ENCODE measurements at regions not wholly inside any gene's neighbourhood (a gene's known extent, or its start where the extent isn't known, plus 50 kb on each side); places are given as distances from the start of the nearest gene placed in this dataset.

- DNase-seq = no peak
- TF ChIP-seq GATA1 (IDR thresholded peaks at IDR 0.05; ENCODE audit: low read depth, low read length) (no peak), POLR2A (IDR thresholded peaks at IDR 0.05; ENCODE audit: low read length) (no peak)
Measured at GRCh38 chr1:233435622-233436021, 108.1 kb downstream of the MAP3K21 start.

- DNase-seq = no peak
Measured at GRCh38 chr1:233439721-233440120, 112.2 kb downstream of the MAP3K21 start.

DNA sequence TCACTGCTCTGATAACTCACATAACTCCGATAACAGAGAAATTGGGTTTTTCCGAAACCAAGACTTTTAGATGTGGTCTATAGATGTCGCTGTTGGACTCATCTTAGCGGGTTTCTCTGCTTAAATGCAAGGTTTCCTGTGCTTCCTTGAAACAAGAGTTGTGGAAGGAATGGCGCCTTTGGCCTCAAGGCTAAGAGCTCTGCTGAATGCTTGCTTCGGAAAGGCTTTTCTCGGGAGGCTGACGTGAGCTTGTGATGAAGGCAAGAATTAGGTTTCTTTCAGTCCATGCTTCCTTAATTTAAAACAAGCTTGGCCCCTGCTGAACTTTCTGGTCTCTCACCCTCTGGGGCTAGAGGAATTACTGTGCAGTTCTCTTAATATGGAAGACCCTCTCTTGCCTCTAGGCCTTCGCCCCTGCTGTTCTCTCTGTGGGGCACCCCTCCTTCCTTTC, 113.5 kb downstream of the MAP3K21 start:
- peak; percentile 34 to 54 for DNase-seq
- no peak for TF ChIP-seq POLR2A (IDR thresholded peaks at IDR 0.05; ENCODE audit: low read length)
- TF ChIP-seq GATA1 (IDR thresholded peaks at IDR 0.05; ENCODE audit: low read depth, low read length) = no peak

More at GRCh38 chr1:233439721-233440120, 112.2 kb downstream of the MAP3K21 start:
- TF ChIP-seq GATA1 (IDR thresholded peaks at IDR 0.05; ENCODE audit: low read depth, low read length) (no peak), POLR2A (IDR thresholded peaks at IDR 0.05; ENCODE audit: low read length) (no peak)

- DNase-seq = no peak
- TF ChIP-seq GATA1 (IDR thresholded peaks at IDR 0.05; ENCODE audit: low read depth, low read length) (no peak), POLR2A (IDR thresholded peaks at IDR 0.05; ENCODE audit: low read length) (no peak)
Measured at GRCh38 chr1:233442026-233442780, 114.7 kb downstream of the MAP3K21 start.

GRCh38 chr1:233443040-233443760, 115.7 kb downstream of the MAP3K21 start:
- TF ChIP-seq GATA1 (IDR thresholded peaks at IDR 0.05; ENCODE audit: low read depth, low read length) (no peak), POLR2A (IDR thresholded peaks at IDR 0.05; ENCODE audit: low read length) (no peak)
- DNase-seq = no peak

DNA sequence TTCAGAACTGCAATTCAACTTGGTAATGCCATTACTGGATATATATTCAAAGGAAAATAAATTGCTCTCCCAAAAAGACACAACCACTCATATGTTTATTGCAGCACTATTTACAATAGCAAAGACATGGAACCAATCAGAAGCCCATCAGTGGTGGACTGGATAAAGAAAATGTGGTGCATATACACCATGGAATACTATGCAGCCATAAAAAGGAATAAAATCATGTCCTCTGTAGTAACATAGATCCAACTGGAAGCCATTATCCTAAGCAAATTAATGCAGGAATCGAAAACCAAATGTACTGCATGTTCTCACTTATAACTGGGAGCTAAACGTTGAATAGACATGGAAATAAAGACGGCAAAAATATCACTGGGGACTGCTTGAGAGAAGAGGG, 117.0 kb downstream of the MAP3K21 start:
- TF ChIP-seq GATA1 (IDR thresholded peaks at IDR 0.05; ENCODE audit: low read depth, low read length) = no peak
- no peak for TF ChIP-seq POLR2A (IDR thresholded peaks at IDR 0.05; ENCODE audit: low read length)
- DNase-seq = no peak

DNA sequence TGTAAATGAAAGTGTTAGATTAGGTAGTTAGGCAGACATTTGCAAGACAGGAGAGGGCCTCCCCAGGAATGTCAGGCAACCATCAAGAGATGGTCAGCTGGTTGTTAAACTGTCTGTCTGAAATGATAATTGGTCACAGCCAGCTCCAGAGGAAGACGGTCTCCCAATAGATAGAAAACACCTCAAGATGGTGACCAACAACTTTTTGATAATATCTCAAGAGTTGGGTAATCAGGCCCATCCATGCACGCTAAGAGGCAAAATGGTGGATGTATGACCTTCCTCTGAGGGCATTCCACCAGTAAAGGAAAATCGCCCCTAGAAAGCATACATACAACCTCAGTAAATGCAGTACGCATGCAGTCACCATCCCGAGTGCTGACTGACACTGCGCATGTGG, 118.2 kb downstream of the MAP3K21 start:
- no peak for TF ChIP-seq GATA1 (IDR thresholded peaks at IDR 0.05; ENCODE audit: low read depth, low read length)
- no peak for TF ChIP-seq POLR2A (IDR thresholded peaks at IDR 0.05; ENCODE audit: low read length)
- DNase-seq = no peak

- no peak for DNase-seq
- TF ChIP-seq POLR2A (IDR thresholded peaks at IDR 0.05; ENCODE audit: low read length) (no peak), GATA1 (IDR thresholded peaks at IDR 0.05; ENCODE audit: low read depth, low read length) (no peak)
Measured at GRCh38 chr1:233446935-233447334, 119.4 kb downstream of the MAP3K21 start.

GRCh38 chr1:233448109-233448689, 120.7 kb downstream of the MAP3K21 start:
- no peak for TF ChIP-seq POLR2A (IDR thresholded peaks at IDR 0.05; ENCODE audit: low read length)
- no peak for TF ChIP-seq GATA1 (IDR thresholded peaks at IDR 0.05; ENCODE audit: low read depth, low read length)
- DNase-seq = no peak

DNA sequence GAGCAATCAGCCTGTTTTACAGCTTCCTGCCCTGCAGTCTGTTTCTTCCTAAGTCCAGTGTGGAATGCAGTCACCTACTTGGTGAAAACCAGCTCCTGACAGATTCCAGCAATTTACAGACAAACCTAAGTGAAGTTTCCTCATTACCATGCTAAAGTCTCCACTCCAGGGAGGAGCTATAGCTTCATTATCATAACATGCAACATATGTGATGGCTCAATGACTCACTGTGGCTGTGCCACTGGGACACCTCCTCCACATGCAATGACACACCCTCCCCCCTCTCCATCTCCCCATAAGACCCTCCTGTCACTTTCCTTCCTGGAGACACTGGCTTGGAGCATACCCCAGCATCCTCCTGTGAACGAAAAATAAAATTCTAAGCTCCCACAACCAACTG, 125.2 kb downstream of the MAP3K21 start:
- no peak for TF ChIP-seq GATA1 (IDR thresholded peaks at IDR 0.05; ENCODE audit: low read depth, low read length)
- no peak for TF ChIP-seq POLR2A (IDR thresholded peaks at IDR 0.05; ENCODE audit: low read length)
- no peak for DNase-seq

GRCh38 chr1:233453433-233454200, 126.1 kb downstream of the MAP3K21 start:
- DNase-seq = no peak
- no peak for TF ChIP-seq GATA1 (IDR thresholded peaks at IDR 0.05; ENCODE audit: low read depth, low read length)
- no peak for TF ChIP-seq POLR2A (IDR thresholded peaks at IDR 0.05; ENCODE audit: low read length)

DNA sequence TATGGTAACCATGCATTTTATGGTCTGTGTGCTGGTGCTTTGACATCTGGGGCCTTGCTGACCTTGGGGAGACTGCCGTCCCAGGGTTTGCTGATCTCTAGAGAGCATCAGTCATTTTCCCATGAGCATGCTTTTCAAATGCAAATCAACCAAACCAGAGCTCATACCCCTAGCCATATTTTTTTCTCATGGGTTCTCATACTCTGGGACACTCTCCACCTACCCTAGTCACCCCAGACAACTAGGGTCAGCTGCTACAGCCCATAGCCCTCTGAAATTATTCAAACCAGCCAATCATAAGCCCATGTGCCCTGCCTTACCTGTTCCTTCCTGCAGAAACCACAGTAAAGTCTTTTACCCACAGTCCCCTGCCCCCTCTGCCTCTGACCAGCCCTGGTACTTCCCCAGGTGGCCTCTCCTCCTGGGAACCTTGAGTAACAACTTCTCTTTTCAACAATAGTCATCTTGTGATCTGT, 132.0 kb downstream of the MAP3K21 start:
- TF ChIP-seq GATA1 (IDR thresholded peaks at IDR 0.05; ENCODE audit: low read depth, low read length) (no peak), POLR2A (IDR thresholded peaks at IDR 0.05; ENCODE audit: low read length) (no peak)
- DNase-seq = no peak

DNA sequence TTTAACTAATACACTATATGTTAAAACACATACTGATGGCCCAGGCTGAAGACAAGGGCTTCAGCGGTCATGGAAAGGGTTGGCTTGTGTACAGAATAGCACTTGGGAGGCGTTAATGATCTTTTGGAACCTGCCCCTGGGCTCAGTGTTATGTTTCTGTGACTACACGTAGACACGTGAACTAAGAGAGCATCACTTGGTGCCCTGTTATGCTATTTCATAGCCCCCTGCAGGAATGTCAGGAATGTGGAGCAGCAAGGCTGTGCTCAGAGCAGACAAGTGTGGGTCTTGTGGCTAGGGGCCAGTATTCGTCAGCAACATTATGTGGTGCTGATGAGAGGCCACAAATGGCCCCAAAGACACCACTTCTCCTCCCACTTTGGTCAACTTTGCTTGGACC, 132.4 kb downstream of the MAP3K21 start:
- no peak for DNase-seq
- no peak for TF ChIP-seq GATA1 (IDR thresholded peaks at IDR 0.05; ENCODE audit: low read depth, low read length)

- no peak for TF ChIP-seq GATA1 (IDR thresholded peaks at IDR 0.05; ENCODE audit: low read depth, low read length)
- no peak for DNase-seq
Measured at GRCh38 chr1:233460692-233461091, 133.2 kb downstream of the MAP3K21 start.

All from erythroblast (primary cell).